HuH-7 (cell line): ENCODE measurements at regions not wholly inside any gene's neighbourhood (a gene's known extent, or its start where the extent isn't known, plus 50 kb on each side); places are given as distances from the start of the nearest gene placed in this dataset.

ENCODE experiments used
- DNase-seq: peaks from one replicate; pipeline ENCODE4 v3.0.0; 2011; ENCODE audit warnings: low spot score

DNA sequence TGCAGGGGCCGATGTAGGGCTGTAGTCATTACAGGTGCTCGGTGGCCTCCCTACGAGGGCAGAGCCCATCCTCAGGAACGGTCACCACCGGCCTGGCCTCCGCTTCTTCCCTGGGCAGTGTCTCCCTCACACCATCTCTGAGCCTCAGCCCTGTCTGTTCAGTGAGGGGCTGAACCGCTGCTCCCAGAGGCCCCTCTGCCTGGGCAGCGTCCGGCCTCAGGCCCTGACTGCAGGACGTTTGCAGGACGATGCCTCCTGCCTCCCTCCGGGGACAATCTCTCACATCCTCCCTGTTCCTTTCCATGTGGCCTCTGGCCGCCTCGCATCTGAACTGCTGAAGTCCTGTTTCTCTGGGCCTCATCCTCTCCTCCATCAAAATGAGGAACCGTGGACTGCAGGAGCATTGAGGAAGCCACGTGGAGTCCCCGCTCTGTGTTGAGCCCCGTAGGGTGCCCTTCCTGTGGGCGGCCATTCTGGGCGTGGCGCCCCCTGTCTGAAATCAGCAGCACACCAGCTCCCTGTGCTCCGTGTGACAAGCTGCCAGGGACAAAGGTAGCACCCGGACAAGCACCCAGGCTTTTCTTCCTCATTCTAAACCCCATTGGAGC lies 933.5 kb downstream of the BRD1 start:
- no peak for DNase-seq

DNA sequence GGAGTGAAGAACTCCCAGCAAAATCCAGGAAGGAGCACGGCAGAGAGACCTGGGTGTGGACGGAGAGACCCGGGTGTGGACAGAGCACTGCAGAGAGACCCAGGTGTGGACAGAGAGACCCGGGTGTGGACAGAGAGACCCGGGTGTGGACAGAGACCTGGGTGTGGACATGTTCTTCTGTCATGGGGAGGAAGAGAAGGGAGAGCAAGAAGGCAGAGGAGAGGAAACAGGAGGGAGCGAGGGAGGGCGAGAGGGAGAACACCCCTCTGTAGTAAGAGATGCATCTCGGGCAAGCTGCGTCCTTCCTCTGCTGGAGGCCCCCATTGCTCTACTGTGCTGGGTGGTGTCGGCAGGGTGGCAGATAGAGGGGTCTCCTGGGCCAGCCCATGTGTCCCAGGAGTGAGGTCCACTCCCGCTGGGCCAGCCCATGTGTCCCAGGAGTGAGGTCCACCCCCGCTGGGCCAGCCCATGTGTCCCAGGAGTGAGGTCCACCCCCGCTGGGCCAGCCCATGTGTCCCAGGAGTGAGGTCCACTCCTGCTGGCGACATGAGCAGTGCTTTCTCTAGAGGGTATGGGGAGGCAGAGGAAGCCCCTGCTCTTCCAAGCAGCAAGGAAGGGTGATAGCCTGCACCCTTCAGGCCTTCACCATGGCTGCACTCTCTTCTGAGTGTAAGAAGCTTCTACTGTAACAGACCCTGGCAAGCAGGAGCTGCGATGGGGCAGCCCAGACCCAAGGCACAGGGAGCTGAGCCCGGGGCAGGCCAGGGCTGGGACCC lies 934.2 kb downstream of the BRD1 start:
- no peak for DNase-seq

DNA sequence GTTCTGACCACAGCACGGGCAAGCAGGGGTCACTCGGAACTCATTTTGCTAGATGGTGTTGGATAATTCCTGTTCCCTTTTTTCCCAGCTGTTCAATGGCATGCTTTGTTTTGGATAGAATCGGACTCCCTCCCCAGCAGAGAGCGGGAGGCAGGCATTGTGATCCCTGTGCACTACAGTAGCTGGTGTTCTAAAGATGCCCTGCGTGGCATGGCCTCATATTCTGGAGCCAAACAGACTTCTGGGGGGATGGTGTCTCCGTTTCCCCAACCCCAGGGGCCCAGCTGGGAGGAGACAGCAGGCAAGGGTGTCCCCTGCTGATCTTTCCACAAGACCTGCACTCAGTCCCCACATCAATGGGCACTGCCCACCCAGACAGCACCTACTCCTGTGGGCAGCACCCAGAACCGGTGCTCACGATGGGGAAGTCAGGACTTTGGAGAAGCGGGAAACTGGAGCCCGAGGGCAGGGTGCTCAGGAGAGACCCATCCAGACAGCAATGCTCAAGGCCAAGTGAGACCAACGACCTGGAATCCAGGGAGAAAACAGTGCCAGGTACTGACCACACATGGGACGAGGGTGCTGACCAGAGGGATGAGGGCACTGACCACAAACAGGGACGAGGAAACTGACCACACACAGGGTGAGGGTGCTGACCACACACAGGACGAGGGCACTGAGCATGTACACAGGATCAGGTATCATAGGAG lies 934.9 kb downstream of the BRD1 start:
- no peak for DNase-seq

- no peak for DNase-seq
These were observed 935.7 kb downstream of the BRD1 start for GRCh38 chr22:48891688-48892577.

DNA sequence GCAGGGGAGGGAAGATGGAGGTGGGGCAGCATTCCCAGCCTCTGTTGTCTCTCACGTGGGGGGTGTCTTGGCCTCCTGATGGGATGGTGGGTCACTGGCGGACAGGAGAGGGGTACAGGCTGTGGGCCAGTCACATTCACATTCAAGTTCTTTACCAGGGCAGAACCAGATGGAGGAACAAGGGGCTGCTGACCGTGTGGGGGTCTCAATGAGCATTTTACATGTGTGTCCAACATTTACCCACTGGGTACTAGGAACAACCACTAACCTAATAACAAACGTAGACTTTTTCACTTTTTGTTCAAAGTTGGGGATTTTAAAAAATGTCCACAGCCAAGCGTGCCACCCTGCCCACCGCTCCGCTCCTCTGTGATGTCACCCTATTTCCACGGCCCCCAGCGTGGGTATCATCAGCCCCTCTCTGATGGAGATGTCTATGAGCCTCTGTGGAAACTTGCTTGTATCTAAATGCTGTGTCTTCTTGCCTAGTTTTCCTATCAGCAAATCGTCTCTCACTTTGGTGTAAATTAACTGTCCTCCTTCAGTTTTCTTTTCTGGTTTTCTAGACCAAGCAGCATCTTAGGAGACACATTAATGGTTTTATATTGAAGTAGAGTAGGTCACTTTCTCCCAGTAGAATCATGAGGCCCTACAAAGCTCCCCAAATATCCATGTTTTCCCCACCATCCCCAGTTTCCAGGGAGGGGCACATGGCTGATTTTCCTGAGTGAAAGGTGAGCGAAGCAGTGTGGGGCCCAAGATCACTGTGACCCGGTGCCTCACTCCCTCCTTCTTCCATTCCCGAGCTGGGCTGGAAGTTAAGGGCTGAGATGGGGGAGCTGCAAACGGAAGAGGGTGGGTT lies 936.7 kb downstream of the BRD1 start:
- DNase-seq: no peak

DNA sequence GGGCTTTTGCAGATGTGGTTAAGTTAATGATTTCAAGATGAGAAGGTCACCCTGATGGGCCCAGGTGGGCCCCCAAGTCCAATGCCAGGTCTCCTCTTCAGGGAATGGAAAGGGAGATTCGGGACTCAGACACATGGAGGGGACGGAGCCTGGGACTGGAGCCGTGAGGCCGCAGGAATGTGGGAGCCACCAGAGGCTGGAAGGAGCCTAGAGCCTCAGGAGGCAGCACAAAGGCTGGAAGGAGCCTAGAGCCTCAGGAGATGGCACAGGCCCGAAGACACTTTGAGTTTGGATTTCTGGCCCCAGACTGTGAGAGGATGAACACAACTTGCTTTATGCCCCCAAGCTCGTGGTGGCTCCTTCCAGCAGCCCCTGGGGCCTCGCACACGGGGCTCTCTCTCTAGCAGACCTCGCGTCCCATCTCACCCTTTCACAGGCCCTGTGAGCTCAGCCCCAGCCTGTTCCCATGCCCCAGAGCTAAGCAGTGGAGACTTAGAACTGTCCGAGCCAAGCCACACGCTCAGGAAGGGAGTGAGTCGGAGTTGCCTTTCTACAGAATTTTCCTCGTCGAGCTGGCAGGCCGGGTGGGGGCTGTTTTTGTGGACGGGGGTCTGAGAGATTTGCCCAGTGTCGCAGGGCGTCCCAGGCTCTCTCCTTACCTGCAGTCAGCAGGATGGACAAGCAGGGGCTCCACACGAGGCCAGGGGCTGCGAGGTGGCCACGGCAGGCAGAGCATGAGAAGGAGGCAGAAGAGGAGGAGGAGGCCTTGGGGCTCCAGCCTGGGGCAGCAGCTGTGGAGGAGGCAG lies 937.6 kb downstream of the BRD1 start:
- no peak for DNase-seq

DNA sequence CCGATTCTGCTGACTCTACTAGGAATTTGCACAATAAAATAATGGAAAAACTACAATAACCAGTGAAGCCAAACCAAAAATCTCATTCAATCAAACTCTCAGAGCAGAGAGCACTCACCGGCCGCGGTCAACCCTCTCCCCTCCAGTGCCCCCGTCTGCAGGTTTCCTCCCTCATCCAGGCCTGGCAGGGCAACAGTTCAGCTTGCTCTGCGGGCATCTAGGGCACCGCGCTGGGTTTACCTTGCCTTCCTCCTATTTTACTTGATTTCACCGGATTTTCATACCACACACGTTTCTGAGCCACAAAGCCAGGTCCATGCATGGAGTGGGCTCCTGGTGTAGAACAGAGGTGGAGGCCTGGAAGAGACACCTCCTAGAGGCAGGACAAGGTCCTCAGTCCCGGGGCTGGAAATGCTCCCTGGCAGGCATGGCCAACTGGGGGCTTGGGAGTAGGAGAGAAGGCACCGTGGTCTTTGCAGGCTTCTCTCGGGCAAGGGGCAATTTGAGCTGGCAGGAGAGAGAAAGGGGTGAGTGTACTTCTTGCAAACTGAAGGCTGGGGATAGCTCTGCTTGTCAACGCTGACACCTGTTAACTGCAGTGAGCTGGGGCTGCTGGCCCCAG lies 938.4 kb downstream of the BRD1 start:
- no peak for DNase-seq

DNA sequence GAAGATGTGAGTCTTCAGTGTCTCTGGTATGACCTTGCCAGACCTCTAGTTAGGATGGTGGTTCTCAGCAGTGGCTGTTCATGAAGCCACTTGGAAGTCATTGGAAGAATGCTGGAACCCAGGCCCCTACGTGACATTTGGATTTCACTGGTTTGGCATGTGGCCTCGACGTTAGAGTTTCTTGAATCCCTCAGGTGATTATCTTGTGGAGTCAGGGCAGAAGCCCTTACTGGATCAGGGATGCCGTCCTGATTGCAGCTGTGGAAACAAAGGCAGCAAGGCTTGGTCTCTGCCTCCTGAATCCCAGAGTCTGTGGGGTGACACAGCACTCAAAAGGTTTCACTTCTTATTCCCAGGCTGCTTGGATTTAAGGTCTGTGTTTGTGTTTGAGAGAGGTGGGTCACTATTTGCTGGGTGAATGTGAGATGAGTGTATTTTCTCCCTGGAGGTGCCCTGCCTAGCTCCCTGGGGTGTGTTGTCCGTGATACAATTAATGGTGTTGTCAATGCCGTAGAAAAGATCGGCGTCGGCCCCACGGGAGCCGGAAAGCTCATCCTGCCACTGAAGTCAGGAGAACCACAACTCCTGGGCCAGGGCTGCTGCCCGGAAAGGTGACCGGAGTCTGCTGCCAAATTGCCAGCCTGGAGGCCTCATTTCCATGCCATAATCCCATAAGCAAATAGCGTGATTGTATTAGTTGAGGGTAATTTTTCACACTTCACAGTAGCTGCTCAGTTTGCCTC lies 939.0 kb downstream of the BRD1 start:
- no peak for DNase-seq

DNA sequence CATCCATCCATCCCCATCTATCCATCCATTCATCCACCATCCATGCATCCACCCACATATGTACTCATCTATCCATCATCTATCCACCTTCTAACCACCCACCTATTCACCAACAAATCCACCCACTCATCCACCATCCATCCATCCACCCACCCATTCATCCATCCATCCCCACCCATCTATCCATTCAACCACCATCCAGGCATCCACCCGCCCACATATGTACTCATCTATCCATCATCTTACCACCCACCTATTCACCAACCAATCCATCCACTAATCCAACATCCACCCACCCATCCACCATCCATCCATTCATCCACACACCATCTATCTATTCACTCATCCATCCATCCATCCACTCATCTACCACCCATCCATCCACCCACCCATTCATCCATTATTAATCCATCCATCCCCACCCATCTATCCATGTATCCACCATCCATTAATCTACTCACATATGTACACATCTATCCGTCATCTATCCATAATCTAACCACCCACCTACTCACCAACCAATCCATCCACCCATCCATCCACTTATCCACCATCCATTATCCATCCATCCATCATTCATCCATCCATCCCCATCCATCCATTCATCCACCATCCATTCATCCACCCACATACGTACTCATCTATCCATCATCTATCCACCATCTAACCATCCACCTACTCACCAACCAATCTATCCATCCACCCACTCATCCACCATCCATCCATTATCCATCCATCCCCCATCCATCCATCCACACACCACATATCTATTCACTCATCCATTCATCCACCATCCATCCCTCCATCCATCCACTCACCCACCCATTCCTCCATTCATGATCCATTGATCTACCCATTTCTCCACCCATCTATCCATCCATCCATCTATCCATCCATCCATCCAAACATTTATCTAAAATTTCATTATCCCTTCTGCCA lies 940.0 kb downstream of the BRD1 start:
- no peak for DNase-seq

DNA sequence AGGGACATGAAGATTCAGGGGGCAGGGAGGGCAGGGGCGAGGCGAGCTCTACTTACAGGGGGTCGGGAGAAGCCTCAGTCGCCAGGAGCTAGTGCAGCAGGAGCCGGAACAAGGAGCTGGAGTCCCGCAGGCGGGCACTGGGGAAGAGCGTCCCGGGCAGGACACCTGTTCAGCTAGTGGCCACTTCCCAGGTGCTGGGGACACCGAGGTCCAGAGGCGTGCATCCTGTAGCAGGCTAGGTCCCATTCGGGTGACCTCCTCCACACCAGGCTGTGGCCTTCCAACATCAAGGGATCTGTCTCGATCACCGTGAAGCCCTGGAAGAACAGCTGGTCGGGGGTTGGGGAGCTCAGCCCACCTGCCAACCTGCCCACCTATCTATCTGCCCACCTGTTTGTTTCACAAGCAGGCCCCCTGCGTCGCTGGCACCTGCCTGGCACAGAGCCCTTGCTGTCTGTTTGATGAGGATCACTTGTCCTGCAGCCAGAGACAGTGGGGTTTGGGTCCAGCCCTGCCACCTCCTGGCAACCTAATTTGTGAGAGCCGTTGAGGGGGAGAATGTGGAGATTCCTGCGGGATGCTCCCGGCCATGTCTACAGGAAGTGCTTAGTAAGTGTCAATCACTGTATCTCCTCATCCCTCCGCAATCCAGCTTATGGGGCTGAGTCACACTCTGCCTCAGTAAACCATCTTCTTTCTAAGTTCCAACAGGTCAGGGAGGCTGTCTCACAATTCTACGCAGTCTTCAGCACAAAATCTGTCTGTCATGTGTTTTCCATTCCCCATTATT lies 940.9 kb downstream of the BRD1 start:
- no peak for DNase-seq

DNA sequence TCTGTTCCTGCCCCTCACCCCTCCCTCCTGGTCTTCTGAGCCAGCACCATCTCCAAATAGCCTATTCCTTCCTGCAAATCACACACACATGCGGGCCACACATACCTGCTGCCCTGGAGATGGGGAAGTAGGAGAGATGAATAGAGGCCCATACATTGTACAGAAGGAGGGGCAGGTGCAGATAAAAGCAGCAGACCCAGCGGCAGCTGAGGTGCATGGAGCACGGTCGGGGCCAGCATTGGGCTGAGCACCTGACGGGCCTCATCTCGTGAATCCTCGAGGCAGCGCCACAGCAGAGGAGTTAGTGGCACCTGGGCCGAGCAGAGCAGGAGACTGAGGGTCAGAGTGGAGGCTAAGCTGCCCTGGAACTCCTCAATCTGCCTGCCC lies 941.8 kb downstream of the BRD1 start:
- no peak for DNase-seq

GRCh38 chr22:48885271-48885918 lies 942.3 kb downstream of the BRD1 start:
- DNase-seq: no peak

- DNase-seq: no peak
These were observed 942.9 kb downstream of the BRD1 start for GRCh38 chr22:48884786-48885185.

DNA sequence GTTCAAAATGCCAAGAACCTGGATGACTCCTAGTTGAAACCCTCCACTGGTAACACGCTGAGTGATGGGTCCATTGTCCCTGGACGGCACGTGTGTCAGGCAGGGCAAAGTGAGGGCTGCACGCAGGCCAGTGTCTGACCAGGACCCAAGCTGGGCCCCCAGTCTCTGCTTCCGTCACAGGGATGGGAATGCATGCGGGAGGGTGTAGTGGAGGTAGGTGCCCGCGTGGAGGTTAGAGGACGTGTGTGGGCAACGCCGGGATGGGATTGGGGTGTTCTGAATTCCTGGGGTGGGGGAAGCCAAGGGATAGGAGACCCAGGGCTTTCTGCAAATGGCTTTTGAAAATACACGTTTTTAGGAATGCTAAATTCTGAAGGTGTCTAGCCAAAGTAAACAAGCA lies 943.3 kb downstream of the BRD1 start:
- no peak for DNase-seq

DNA sequence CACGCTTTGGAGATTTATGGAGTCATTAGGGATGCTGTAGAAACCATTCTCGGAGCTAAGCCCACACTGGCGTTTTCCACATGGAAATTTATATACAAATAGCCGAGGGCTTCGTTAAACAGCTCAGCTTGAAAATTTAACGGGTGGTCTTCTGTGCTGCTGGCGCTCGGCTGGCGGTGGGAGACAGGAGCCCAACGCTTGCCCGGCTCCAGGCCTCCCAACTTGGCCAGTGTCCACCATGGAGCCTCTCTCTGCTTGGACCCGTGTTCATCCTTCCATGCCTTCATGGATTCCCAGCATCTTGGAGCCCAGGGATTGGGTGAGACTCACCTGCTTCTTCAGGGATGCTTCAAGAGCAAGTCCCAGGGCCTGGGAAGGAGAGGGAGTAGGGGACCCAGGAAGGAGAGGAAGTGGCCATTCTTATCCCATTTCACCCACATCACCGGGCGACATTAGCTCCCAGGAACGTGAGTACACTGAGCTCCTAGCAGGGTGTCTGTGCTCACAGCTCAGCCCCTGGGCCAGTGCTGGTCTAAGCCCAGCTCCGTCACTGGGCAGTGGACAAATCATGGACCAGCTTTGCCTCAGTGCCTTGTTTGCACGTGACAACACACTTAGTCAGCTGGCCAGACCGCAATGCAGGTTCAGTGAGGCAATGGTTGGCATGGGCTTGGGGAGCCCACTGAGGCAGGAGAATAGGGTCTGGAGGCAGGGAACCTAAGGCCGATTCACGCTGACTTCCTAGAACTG lies 944.3 kb downstream of the BRD1 start:
- DNase-seq: no peak

- no peak for DNase-seq
These were observed 945.0 kb downstream of the BRD1 start for GRCh38 chr22:48882636-48883200.
